GM21825 (cell line): ENCODE measurements at regions not wholly inside any gene's neighbourhood (a gene's known extent, or its start where the extent isn't known, plus 50 kb on each side); places are given as distances from the start of the nearest gene placed in this dataset.

Experiments used
- ATAC-seq: cut with Tn5 transposase; IDR thresholded peaks from one replicate; pipeline ENCODE4 v1.9.1; 2021; ENCODE audit warnings: mild to moderate bottlenecking, moderate library complexity; ENCODE audit not compliant: unreplicated experiment

DNA sequence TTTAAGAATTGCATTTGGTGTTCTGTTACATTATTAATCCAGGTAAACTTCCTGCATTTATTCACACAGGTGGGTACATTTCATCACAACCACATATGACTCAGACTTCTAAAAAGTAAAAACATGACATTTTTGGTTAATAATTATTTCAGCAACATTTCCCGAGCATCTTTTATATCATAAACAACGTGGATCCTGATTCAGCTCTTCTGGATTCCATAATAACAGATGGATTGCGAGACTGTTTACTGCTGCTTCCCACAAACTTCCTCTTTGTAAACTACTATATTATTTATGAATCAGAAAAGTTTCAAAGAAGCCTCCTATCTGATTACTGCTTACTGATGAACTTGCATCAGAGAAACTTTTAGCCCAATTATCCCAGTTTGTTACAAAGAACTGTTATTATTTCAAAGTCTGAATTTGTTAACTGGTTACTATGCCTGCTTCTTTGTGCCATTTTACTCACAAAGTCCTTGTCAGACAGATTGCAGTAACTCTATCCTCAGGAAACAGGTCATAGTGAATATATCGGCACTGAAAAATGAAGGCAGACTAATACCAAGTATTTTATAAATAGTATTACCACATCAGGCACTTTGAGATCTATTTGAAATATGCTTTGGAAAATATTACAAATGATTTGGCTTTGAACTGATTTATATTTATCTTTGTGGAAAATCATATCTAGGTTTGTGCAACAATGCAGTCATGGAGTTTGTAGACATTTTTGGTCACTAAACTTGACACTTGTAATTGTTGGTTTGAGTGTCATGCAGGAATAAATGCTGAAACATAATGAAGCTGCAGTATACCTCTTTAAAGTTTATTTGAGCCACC, 511.6 kb downstream of the PLCL1 start:
- ATAC-seq = no peak

GRCh38 chr2:198314559-198315153, 510.3 kb downstream of the PLCL1 start:
- no peak for ATAC-seq

- no peak for ATAC-seq
These were observed 508.4 kb downstream of the PLCL1 start for GRCh38 chr2:198312596-198313483.

DNA sequence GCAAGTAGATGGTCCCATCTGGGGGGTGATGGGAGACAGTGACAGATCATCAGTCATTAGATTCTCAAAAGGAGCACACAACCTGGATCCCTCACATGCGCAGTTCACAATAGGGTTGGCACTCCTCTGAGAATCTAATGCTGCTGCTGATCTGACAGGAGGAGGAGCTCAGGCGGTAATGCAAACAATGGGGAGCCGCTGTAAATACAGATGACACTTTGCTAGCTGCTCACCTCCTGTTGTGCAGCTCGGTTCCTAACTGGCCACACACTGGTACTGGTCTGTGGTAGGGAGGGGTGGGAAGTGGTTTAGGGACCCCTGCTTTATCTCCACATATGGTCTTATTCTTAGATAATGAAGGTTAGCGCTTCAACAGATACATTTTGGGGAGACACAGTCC, 506.6 kb downstream of the PLCL1 start:
- no peak for ATAC-seq

DNA sequence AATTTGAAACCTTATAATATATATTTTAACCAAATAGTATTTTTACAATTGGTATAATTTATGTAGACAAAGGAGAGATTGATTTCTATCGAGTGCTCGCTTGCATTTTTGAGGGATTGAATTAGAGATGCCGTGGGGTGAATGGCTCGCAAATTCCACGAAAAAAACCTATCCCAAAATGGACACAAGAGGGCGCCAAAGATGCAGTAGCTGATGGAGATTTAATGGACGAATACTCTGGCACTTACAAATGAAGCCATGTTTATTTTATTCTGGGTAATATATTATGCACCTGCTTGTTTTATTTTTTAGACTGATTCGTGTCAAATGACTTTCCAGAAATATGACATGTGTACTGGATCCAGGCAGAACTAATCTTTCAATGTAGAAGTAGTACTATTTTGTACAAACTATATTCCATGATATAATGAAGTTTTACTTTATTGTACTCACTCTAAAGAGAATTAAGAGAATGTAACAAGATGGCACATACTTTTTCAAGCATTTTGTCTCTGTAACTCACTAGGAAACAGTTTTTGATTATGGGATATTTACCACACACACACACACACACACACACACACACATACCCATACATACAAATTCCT, 505.4 kb downstream of the PLCL1 start:
- peak; percentile 64 for ATAC-seq

DNA sequence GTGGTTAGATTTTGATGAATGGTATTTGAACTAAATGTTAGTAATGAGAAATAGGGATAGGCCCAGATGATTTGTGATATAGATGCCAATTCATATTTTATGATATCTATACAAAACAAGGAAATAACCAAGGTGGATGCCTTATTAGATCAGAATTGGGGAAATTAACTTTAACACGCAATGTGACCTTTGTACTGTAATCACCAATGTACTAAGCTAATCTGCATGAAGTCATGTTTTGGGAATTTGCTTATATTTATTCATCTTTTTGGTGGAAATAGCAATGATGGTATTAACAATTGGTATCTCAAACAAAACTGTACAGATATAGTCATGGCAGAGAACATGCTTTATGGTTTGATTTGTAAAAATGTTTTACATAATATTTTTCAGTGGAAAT, 504.7 kb downstream of the PLCL1 start:
- ATAC-seq = no peak

DNA sequence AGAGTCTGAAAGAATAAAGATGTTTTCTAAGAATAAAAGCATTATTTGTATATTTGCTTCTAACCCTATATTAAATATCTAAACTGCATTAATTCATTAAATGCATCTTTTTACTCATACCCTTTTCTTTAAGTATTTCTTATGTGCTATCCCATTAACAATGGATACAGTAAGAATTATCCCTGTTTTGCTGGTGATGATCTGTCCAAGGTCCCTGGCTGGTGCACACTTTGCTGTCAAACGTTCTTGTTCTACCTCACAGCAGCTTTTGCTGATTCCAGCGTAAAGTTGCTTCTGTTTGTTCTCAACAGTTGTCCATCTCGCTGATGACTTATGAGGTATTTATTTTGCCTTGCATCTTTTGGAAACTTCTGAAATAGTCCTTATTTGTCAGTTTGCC, 504.0 kb downstream of the PLCL1 start:
- ATAC-seq = no peak

DNA sequence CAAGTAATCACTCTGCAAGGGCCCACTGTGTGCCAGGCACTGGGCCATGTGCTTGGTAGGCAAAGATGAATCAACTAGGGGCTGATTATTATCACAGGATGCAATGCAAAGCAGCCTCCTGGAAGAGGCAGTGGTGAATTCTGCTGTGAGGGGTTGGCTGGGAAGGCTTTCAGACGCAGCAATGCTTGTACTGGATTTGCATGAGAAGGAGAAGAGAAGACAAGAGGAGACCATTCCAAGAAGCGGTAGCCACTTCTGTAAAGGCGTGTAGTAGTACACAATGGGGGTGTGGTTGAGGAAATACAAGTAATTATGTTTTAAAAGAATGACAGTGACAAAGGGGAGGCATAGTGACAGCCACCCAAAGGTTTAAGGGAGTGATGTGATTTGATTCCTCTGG, 502.7 kb downstream of the PLCL1 start:
- no peak for ATAC-seq

GRCh38 chr2:198304859-198305258, 500.5 kb downstream of the PLCL1 start:
- ATAC-seq = no peak

DNA sequence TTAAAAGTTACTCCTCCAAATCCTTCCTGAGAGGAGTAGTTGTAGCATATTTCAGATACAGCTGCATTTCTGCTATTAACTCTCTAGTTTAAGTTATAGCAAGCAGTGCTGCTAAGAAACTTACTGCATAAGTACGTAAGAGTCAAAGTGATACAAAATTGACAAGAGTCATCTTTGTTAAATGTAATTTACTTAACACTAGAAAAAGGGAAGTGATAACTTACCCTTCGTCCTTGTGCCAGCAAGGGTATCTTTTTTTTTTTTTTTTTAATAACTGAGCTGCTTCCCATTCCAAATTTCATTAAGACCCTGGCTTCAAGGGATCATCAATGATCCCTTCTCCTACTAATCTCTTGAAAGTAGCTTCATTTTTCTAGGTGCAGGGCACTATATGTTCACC, 493.0 kb downstream of the PLCL1 start:
- ATAC-seq = no peak

DNA sequence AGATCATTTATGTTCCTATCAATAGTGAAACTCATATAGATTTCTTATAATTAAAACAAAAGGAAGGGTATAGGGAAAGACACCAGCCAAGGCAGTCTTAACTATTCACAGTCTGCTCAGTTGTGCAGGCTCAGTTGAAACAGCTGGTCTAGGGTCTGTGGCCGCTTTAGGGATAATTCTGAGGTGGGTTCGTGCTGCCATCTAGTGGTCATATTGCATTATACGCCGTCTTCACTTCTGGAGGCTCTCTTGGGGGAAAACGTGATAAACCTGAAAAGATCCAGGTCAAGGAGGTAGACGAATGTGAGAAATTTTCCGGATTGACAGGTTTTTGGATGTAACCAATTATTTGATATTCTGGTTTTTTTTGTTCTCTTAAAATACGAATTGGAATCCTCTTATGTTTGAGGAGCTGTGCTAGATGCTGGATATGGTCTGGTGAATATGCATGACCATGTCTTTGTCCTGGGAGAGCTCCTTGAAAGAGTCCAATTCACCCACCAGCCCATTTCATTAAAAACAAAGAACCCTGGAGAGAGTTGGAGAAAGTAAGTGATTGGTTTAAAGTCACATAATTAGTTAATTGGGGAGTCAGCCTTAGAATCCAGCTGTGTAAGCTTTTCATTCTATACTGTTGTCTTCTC, 492.4 kb downstream of the PLCL1 start:
- ATAC-seq = peak; percentile 92

- ATAC-seq = no peak
These were observed 488.9 kb downstream of the PLCL1 start for GRCh38 chr2:198293281-198293680.

DNA sequence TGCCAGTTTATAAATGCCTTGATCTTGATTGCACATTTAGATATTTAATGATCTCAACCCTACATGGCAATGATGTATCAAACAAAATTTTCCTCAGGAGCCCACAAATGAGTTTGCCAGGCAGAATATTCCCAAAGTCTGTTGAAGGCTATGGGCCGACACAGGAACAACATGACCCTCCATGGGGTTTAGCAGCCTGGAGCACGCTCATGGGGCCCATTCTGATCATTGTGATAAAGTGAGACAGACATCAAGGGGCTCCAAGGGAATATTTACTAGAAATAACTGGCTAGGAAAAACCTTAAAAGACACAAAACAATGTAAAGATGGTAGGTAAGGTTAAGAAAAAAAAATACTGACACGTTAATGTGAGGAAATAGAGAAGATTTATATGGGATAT, 485.4 kb downstream of the PLCL1 start:
- no peak for ATAC-seq

DNA sequence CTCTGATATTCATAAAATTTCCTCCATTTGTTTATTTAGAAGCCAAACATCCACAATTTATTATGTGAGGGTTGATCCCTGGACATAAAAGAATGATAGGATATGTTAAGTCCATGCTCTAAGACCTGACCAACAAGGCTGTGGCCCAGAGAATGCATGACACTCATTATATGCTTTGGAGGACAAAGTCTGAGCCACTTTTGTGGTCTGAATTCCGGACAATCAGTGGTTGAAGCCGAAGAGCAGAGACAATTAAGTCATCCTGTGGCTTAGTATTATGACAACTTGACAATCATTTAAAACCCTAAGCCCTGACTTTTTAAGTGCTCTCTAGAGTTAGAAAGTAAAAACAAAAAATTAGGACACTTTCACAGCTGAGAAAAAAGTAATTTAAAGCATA, 483.3 kb downstream of the PLCL1 start:
- no peak for ATAC-seq

DNA sequence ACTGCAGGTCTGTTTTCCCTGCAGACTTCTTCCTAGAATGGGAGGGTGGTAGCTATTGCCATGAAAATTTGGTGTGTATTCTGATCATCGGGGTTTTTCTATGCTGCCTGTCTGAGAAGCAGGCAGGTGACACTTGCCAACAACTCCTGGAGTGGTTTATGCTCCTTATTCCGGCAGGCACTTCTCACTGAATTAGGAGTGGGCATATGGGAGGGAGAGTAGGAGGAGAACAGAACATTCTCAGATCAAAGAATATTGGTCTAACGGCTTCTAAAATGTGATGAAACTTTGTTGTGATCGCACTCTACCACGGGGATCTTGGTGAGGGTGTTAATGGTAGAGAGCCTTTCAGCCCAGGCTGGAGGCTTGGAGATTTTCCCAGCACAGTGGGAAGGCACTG, 480.8 kb downstream of the PLCL1 start:
- ATAC-seq = no peak

- no peak for ATAC-seq
These were observed 478.8 kb downstream of the PLCL1 start for GRCh38 chr2:198283146-198283545.

GRCh38 chr2:198282061-198282460, 477.7 kb downstream of the PLCL1 start:
- ATAC-seq = no peak

DNA sequence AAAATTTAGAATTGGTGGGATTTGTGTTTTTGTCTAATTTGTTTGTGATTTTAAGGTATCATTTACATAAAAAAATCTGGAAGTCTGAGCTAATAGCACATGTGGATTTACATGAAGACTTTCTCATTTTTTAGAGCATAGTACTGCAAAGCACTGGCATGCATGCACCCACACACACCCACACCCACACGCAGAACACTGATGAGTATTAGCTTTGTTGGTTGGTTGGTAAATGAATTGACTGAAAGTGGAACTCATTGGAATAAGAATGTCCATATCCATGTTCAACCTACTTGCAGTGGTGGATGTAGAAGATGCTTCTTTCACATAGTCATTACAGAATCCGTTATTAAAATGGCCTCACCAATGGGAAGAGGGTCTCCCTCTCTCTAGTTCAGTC, 475.8 kb downstream of the PLCL1 start:
- ATAC-seq = no peak

DNA sequence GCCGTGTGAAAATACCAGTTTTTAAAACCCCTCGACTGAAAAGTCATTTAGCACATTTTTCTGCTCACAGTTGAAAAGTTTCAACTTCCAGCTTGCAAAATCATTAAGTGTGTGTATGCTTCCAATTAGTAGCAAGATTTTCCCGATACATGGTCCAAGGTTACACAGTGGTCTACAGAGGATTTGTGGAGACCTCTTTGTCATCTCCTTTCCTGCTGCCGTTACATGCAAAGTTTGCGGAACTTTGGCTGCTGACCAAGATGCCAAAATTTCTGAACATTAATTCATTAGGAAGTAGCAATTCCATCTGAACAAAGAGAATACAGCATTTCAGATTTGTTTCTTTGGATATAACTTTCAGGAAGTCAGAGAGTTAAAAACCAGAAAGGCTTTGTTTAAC, 474.6 kb downstream of the PLCL1 start:
- ATAC-seq = no peak

DNA sequence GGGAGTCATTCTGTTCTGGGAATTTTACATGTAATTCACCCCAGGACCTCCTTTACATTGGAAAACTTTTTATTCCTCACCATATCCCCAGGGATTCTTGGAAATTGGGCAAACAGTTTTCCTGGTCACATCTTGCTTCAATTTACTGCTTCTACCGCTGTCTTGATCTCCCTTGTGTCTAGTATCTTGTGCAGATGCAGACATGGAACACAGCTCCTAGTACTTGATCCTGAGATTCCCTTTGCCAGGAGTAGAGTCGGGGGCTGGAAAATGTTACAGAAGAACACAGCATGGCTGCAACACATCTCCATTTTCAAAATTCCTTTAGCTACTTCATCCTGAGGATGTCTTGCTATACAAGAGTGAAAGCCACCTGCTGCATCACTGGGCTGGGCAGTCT, 472.8 kb downstream of the PLCL1 start:
- ATAC-seq = no peak

- ATAC-seq = no peak
These were observed 469.3 kb downstream of the PLCL1 start for GRCh38 chr2:198273660-198274059.
